Breast epithelium (tissue), 4 donors: ENCODE measurements at regions not wholly inside any gene's neighbourhood (a gene's known extent, or its start where the extent isn't known, plus 50 kb on each side); places are given as distances from the start of the nearest gene placed in this dataset.

ENCODE experiments used
- DNase-seq, 2 donors: peaks; one replicate each; pipeline ENCODE4 v3.0.0-alpha.2; 2019; ENCODE audit warnings: low spot score in 2 of 2
- H3K27ac ChIP-seq, 2 donors: fragments of 200-600 bp; sonication (generic) in 1 of 2; one replicate each; pipeline ENCODE4 v1.5.1; 2016 to 2019; ENCODE audit warnings: mild to moderate bottlenecking in 1 of 2
- H3K27me3 ChIP-seq, 2 donors: fragments of 200-600 bp; sonication (generic) in 1 of 2; one replicate each; pipeline versions ENCODE4 v1.5.1 to v1.6.0; 2017 to 2019; ENCODE audit warnings: control low read depth in 1 of 2, mild to moderate bottlenecking in 1 of 2
- H3K36me3 ChIP-seq: fragments of 200-600 bp; one replicate; pipeline ENCODE4 v1.5.1; 2019
- H3K4me1 ChIP-seq, 2 donors: fragments of 200-600 bp; sonication (generic); one replicate each; pipeline ENCODE4 v1.5.1; 2016 to 2019; ENCODE audit warnings: control low read depth in 1 of 2
- H3K4me3 ChIP-seq, 3 donors: fragments of 200-600 bp; sonication (generic); 1 replicate in 2 of 3; 2 replicates in 1 of 3; pipeline ENCODE4 v1.5.1; 2016 to 2019; ENCODE audit warnings: mild to moderate bottlenecking in 3 of 3, moderate library complexity in 2 of 3
- H3K9me3 ChIP-seq, 2 donors: fragments of 200-600 bp; sonication (generic) in 1 of 2; one replicate each; pipeline ENCODE4 v1.5.1; 2016 to 2019; ENCODE audit warnings: control low read depth in 1 of 2
- CTCF ChIP-seq, 3 donors: fragments of 450-650 bp; IDR thresholded peaks; one replicate each; pipeline ENCODE4 v1.5.1; 2016 to 2017; ENCODE audit warnings: antibody characterized with exemption in 3 of 3, mild to moderate bottlenecking in 3 of 3, moderate library complexity in 3 of 3
- POLR2A ChIP-seq: fragments of 450-650 bp; IDR thresholded peaks from one replicate; pipeline ENCODE4 v1.6.1; 2016; ENCODE audit warnings: antibody characterized with exemption, mild to moderate bottlenecking, moderate library complexity
- POLR2AphosphoS5 ChIP-seq, 3 donors: sonication (generic); formaldehyde crosslinking; IDR thresholded peaks; one replicate each; pipeline ENCODE4 v1.6.1; 2017; ENCODE audit warnings: antibody characterized with exemption in 3 of 3
- intact Hi-C: fragments of 100-400 bp; cut with DNase I; formaldehyde crosslinking; loops from one replicate; pipeline ENCODE4 v1.15.1; 2023; ENCODE audit warnings: low total_unique reads

DNA sequence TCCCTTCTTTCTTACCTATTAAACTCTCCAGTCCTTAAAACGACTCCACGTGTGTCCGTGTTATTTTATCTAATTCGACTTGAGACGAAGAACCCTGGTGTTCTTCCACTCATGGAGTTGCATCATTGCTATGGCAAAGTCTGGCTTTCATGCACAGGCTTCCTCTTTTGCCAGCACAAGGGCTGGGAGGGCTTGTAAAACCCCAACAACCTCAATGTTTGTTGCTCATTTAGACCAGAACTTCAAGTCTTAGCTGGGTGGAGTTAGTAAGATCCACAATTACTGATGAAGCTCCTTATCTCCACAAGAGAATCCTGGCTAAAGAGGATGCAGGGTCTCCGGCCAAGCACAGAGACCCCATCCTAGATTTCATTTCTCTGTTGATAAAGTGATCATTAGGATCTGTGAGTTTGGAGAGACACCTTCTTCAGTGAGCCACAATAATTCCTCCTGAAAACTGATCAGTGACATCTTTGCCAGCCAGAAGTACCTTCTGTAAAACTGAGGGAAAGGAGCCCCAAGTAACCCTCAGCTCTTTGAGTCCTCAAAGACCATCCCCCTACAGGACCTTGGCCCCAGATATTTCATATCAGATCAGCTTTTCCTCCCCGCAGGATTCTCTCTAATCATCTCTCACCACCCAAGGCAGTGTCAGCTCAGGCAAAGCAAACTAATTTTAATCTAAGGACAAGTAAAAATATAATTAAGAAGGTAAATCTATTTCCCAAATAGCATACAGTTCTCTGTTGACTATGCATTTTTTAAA lies 514.6 kb downstream of the FUT8 start:
- Histone ChIP-seq H3K4me1 (no peaks in the 10 kb centered on the region), H3K9me3 (no peaks in the 10 kb centered on the region), H3K4me3 (no peak overlapping the region), H3K36me3 (no peaks in the 10 kb centered on the region), H3K27me3 (no peaks in the 10 kb centered on the region), H3K27ac (no peak overlapping the region)
- TF ChIP-seq CTCF (IDR thresholded peaks at IDR 0.05) (no peak), POLR2A (no peak), POLR2AphosphoS5 (IDR thresholded peaks at IDR 0.05) (no peak)
- intact Hi-C loops: no loop called here
- no peak for DNase-seq

DNA sequence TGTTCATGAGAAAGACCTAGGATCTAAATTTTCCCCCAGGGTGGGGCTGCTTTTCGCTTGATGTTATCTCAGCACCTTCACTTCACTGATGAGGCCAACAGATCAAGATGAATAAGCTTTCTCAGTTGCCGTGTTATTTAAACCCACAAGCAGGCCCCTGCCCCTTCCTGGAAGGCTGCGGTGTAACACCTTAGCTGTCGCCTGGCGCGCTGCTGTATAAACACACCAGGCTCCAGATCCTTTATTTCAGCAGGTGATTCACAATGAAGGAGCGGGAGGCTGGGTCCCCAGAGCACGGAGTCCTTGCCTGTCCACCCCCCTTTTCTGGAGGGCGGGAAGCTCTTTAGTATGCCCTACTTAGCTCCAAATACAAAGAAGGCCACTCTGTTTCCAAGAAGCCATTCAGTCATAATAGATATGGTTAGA lies 515.4 kb downstream of the FUT8 start:
- no peak for DNase-seq

GRCh38 chr14:65928995-65929394 lies 516.5 kb downstream of the FUT8 start:
- H3K4me1 ChIP-seq: no peaks in the 10 kb centered on the region
- no peak for DNase-seq
- H3K27me3 ChIP-seq: no peaks in the 10 kb centered on the region
- intact Hi-C loops: no loop called here
- TF ChIP-seq CTCF (IDR thresholded peaks at IDR 0.05) (no peak), POLR2AphosphoS5 (IDR thresholded peaks at IDR 0.05) (no peak), POLR2A (no peak)
- no peaks in the 10 kb centered on the region for H3K36me3 ChIP-seq
- no peaks in the 10 kb centered on the region for H3K9me3 ChIP-seq
- no peak overlapping the region for H3K4me3 ChIP-seq
- no peak overlapping the region for H3K27ac ChIP-seq

More for the DNA sequence above, 515.4 kb downstream of the FUT8 start:
- Histone ChIP-seq H3K9me3 (no peaks in the 10 kb centered on the region), H3K4me3 (no peak overlapping the region), H3K4me1 (no peaks in the 10 kb centered on the region), H3K27me3 (no peaks in the 10 kb centered on the region), H3K36me3 (no peaks in the 10 kb centered on the region), H3K27ac (no peak overlapping the region)
- intact Hi-C loops: no loop called here
- TF ChIP-seq POLR2A: no peak
- TF ChIP-seq CTCF (IDR thresholded peaks at IDR 0.05): no peak
- TF ChIP-seq POLR2AphosphoS5 (IDR thresholded peaks at IDR 0.05): no peak

GRCh38 chr14:65933400-65934069 lies 521.0 kb downstream of the FUT8 start:
- intact Hi-C loops: no loop called here

More at GRCh38 chr14:65933400-65934069, 521.0 kb downstream of the FUT8 start:
- H3K36me3 ChIP-seq: no peaks in the 10 kb centered on the region
- H3K27me3 ChIP-seq: no peaks in the 10 kb centered on the region
- H3K27ac ChIP-seq: no peak overlapping the region
- no peaks in the 10 kb centered on the region for H3K9me3 ChIP-seq
- no peak for DNase-seq
- TF ChIP-seq POLR2A (no peak), POLR2AphosphoS5 (IDR thresholded peaks at IDR 0.05) (no peak), CTCF (IDR thresholded peaks at IDR 0.05) (no peak)
- H3K4me1 ChIP-seq: no peaks in the 10 kb centered on the region
- no peak overlapping the region for H3K4me3 ChIP-seq
